GM20431 (cell line): ENCODE measurements at regions not wholly inside any gene's neighbourhood (a gene's known extent, or its start where the extent isn't known, plus 50 kb on each side); places are given as distances from the start of the nearest gene placed in this dataset.

ENCODE experiments used
- in situ Hi-C: fragments of 300-500 bp; cut with MseI, MboI; formaldehyde crosslinking; loops from one replicate; pipeline ENCODE4 v1.15.0; 2020; ENCODE audit warnings: low sequenced_read_pairs; ENCODE audit not compliant: unreplicated experiment

DNA sequence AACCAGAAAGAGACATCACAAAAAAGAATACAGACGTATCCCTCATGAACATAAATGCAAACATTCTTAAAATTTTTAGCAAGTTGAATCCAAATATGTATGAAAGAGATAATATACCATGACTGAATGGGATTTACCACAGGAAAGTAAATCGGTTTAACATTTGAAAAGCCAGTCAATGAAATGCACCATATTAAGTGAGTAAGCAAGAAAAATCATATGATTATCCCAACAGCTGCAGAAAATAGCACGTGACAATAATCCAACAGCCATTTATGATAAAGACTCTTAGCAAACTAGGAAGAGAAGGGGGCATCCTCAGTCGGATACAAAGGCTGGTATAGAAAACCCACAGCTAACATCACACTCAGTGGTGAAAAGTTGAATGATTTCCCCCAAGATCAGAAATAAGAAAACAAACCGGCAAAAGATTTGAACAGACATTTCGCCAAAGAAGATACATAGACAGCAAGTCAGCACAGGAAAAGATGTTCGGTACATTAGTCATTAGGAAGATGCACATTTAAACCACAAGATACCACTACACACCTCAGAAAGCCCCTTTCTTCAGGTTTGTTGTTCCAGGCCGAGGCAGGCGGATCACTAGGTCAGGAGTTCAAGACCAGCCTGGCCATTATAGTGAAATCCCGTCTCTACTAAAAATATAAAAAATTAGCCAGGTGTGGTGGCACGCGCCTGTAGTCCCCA, 144.3 kb downstream of the INHBB start:
- in situ Hi-C loops: no loop called here

DNA sequence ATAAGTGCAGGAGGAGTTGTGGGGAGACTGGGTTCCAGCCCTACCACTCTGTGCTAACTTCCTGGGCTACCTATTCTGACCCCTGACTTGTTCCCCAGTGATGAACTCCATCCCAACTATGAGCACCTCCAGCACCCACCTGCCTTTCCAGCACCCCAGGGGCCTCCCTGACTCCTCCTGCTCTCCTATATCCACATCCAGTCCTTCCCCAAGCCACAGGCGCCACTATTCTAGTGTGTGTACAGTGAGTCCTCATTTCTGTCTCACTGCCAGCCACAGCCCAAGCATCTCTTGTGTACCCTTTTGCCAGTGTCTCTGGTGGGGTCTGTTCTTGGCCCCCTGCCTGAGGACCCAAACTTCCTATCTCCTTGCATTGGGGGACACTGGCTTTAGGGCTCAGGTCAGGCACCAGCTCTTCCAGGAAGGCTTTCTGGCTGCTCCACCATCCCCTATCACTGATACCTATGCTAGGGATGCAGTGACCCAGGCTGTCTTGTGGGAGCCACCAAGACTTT, 145.2 kb downstream of the INHBB start:
- in situ Hi-C loops: no loop called here

DNA sequence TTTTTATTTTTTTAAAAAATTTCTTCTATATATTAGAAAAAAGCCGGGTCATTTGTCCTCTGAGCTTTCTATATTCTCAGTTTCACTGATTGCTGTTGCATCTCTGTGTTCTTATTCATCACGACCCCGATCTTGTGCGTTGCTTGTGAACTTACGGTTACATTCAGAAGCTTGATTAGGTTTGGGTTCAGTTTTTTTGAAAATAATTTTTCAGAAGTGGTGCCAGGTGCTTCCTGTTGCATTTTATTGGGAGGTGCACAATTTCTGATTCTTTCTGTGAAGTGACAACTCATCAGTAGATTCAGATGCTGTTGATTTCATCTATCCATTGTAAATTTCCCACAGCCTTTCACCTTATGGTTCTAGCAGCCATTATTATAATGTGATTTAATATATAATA, 147.3 kb downstream of the INHBB start:
- in situ Hi-C loops: no loop called here

DNA sequence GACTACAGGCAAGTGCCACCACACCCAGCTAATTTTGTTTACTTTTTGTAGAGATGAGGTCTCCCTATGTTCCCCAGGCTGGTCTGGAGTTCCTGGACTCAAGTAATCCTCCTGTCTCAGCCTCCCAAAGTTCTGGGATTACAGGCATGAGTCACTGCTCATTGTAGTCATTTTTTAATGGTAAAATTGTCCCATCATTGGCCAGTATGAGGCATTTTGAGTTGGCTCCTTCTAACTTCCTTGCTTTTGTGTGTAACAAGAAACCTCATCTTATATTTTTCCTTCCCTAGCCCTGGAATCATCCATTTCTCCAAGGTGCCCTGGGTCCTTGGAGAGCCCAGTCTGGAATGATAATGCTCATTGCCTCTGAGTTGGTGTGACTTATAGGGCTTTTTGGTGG, 148.5 kb downstream of the INHBB start:
- in situ Hi-C loops: no loop called here

- in situ Hi-C loops: no loop called here
Measured at GRCh38 chr2:120495586-120495985, 149.7 kb downstream of the INHBB start.

GRCh38 chr2:120496235-120496634, 150.3 kb downstream of the INHBB start:
- in situ Hi-C loops: no loop called here

- in situ Hi-C loops: no loop called here
Measured at GRCh38 chr2:120496759-120497158, 150.8 kb downstream of the INHBB start.

DNA sequence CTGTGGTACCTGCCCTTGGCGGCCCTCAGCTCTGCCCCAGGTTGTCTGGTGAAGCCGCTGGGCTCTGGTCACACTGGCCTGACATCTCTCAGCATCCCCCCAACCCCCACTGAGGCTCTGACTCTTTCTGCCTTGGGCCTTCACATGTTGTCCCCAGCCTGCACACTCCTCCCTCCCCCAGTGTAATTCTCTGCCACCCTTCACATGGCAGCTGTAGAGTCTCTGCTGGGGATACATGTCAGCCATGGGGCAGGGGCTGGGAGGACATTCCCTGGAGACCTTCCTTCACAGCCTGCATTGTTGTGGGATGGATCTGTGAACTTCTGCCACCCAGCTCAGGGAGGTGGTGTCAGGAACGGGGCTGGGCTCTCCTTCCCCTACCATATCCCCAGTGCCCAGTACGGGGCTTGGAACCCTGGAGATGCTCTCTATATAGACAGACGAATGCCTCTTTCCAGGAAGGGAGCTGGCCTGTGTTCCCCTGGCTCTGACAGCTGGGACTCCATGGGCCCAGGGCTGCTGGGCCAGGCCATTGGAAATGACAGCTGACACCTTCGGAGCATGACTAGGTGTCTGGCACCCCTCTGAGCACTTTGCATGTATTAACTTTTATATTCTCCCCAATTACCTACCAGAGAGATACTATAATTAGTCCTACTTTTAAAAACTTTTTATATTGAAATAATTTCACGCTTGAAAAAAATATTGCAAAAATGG, 151.5 kb downstream of the INHBB start:
- in situ Hi-C loops: no loop called here

DNA sequence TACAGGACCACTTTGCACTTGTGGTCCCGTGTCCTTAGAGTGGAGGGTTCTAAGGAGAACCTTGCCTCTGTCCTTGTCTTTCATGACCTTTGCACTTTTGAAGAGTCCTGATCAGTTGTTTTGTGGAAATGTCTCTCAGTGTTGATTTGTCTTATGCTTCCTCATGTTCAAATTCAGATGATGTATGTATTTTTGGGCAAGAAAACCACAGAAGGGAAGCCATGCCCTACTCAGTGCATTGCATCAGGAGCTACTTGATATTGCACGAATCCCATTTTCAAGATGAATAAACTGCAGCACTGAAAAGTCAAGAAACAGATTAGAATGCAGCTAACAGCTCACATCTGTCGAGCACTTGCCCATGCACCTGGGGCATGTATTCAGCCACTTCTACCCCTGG, 152.2 kb downstream of the INHBB start:
- in situ Hi-C loops: no loop called here

- in situ Hi-C loops: no loop called here
Measured at GRCh38 chr2:120498576-120499394, 152.8 kb downstream of the INHBB start.

DNA sequence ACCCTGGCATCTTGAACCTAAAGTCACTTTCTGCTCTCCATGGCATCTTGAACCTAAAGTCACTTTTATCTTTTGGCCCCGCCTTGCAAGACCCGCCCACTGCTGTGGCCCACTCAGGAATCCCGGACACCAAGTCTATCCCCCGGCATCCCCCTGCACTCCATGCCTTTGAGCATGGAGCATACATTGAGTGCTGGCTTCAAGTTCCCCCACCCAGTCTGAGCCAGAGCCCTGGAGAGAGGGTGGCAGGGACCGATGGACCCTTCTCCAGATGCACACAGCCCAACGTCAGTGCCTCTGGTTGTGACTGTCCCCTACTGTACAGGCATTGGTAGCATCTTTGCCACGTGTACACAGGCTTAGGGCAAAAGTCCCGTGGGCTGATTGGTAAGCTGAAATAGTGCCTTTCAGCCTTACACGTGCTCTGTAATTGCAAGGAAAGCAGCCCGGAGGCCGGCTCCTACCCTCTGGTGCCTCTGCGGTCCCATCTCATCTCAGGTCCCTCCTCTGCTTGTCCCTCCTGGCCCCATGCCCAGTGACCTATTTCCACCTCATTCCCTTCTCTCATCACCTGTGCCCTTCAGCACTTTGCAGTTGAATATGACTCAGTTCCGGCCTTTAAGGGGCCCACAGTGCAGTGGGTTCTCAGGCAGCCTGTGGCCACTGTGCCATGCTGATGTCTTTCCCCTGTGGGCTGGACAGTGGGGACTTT, 154.0 kb downstream of the INHBB start:
- in situ Hi-C loops: no loop called here

GRCh38 chr2:120501591-120501990, 155.7 kb downstream of the INHBB start:
- in situ Hi-C loops: no loop called here

DNA sequence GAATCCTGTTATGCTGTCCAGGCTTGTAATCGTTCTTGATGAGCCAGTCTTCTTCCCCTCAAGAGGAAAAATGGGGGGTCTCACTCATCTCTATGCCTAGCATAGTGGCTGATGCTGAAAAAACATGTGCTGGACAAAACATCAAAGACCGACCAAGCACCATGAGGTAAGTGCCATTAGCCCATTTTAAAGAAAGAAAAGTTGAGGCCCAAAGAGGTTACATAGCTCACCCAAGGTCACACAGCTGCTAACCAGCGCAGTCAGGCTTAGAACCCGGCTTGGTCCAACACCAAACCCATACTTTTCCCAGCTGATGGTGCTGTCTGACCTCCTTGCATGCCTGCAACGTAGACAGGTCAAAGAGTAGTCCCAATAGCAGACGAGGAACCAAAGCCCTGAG, 156.4 kb downstream of the INHBB start:
- in situ Hi-C loops: no loop called here

DNA sequence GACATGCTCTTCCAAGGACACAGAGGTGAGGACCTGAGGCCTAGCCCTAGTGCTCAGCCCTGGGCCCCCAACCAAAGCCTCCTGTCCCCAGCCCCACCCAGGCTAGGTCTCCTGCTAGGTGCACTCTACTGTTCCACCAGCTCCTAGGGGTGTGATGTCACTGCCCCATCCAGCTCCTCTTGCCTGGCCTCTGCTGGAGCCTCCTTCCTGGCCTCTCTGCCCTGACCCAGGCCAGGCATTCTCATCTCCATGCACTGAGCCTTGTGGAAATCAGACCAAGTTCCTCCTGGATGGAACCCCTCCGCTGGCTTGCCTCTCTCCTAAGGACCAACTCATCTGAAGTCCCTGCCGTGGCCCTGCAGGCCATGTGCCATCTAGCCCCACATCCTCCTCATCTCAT, 156.8 kb downstream of the INHBB start:
- in situ Hi-C loops: no loop called here

- in situ Hi-C loops: no loop called here
Measured at GRCh38 chr2:120503206-120503792, 157.4 kb downstream of the INHBB start.

DNA sequence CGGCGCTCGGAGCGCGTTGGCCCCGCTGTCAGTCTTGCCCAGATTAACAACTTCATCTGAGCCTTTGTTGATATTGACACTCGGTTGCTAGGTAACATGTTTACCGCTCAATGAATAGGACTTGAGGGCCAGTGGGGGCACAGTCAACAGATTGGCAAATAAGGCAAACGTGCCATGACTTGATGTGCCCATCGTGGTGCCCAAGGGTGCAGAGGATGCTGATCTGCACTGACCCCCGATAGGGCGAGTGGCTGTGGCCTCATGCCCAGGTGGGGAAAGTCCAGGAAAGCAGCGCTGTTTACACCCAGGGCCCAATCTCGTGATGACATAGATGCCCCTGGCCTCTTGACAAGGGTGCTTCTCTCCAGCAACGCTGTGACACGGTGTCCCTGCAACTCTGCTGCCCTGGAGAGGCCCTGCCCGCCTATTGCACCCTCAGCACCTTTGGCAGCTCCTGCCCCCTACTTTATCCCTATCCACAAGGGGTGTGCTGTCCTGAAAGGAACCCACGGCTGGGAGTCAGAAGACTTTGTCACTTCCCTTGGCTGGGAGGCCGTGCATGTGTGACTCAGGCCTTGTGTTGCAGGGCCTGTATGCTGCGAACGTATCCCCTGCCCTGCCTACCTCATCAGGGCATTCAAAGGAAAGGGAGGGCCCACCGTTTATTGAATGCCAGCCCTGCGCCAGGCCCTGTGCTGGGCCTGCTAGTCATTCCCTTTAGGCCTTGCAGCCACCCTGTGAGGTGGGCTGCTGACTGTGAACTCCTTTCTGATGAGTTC, 158.0 kb downstream of the INHBB start:
- in situ Hi-C loops: no loop called here

DNA sequence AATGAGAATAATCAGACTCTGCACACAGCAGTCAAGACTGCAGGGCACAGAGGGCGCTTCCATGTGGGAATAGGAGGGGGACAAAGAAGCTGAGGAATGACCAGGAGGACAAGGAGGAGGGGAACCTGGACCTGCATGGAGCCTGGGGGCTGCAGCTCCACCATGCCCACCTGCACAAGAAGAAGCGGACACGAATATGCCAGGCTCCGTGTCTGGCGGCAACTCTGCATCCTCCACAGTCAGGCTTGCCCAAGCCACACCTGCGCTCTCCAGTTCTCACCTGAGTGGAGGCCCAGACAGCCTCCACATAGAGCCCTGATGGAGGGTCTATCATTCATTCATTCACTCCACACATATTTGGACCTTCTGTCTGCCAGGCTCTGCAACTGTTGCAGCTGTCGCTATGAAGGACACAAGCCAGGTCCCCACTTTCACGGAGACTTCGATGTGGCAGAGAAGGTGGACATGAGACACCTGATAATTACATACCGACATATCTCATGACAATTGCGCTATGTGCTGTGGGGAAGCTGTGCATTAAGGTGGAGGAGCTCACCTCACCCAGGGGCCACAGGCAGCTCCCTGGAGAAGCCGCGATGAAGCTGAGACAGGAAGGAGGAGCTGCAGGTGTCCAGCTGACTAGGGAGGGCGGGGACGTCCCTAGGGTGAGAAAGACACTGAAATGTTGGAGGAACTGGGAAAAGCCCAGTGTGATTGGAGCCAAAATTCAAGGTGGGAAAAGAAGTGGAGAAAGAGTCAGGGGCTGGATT, 159.2 kb downstream of the INHBB start:
- in situ Hi-C loops: no loop called here

DNA sequence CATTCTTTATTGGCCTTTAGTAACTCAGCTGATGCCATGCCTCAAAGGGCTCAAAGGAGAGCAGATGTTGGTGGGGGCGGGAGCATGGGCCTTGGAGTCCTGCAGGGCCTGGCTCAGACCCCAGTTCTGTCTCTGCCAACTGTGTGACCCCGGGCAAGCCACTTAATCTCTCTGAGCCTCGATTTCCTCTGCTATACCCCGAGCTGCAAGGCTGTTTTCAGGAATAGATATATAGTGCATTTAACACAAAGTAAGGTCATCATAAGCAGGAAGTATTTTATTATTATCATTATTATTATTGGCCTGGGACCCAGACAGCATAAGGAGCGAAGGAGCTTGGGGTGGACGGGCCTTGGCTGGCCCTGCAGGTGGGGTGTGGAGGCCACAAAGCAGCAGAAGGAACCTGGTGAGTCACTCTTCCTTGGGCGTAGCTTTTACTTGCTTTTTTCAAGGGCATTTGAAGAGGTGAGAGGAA, 162.7 kb downstream of the INHBB start:
- in situ Hi-C loops: no loop called here
